ENCODE measurements at regions not wholly inside any gene's neighbourhood (a gene's known extent, or its start where the extent isn't known, plus 50 kb on each side); places are given as distances from the start of the nearest gene placed in this dataset.

GRCh38 chr2:16374671-16375070 is 291.0 kb downstream of the CYRIA start:
- Histone ChIP-seq H3K4me2 (ENCODE audit: low read length) (no peak overlapping the region), H3F3A (ENCODE audit: insufficient read depth, low read length) (no peaks in the 10 kb centered on the region), H3K4me1 (ENCODE audit: insufficient read depth, low read length, severe bottlenecking) (no peaks in the 10 kb centered on the region), H3K27ac (ENCODE audit: low read depth, low read length, poor library complexity, severe bottlenecking) (no peak overlapping the region), H4K20me1 (ENCODE audit: insufficient read depth, low read length) (no peaks in the 10 kb centered on the region), H3K36me3 (ENCODE audit: insufficient read depth, low read length) (no peaks in the 10 kb centered on the region), H3K9me2 (ENCODE audit: low read depth, low read length) (no peaks in the 10 kb centered on the region), H3K9ac (ENCODE audit: low read length) (no peak overlapping the region), H3K27me3 (ENCODE audit: insufficient read depth, low read length) (no peaks in the 10 kb centered on the region), H3K9me3 (ENCODE audit: low read length) (no peaks in the 10 kb centered on the region), H3K79me2 (ENCODE audit: insufficient read depth, low read length) (no peaks in the 10 kb centered on the region), H3K4me3 (ENCODE audit: low read depth, low read length, poor library complexity, severe bottlenecking) (no peak overlapping the region), H2AFZ (ENCODE audit: low read length) (no peak overlapping the region)
- no peak for TF ChIP-seq EZH2 (IDR thresholded peaks at IDR 0.05; ENCODE audit: borderline replicate concordance, low read length)
- TF ChIP-seq CTCF (IDR thresholded peaks at IDR 0.05; ENCODE audit: low read length): no peak

- no peaks in the 10 kb centered on the region for H3K27me3 ChIP-seq (ENCODE audit: insufficient read depth, low read length)
- H3K36me3 ChIP-seq (ENCODE audit: insufficient read depth, low read length): no peaks in the 10 kb centered on the region
- no peak overlapping the region for H3K4me3 ChIP-seq (ENCODE audit: low read depth, low read length, poor library complexity, severe bottlenecking)
- H3K9ac ChIP-seq (ENCODE audit: low read length): no peak overlapping the region
- H3K27ac ChIP-seq (ENCODE audit: low read depth, low read length, poor library complexity, severe bottlenecking): no peak overlapping the region
- no peak overlapping the region for H2AFZ ChIP-seq (ENCODE audit: low read length)
- TF ChIP-seq CTCF (IDR thresholded peaks at IDR 0.05; ENCODE audit: low read length): no peak
- no peak for TF ChIP-seq EZH2 (IDR thresholded peaks at IDR 0.05; ENCODE audit: borderline replicate concordance, low read length)
- no peaks in the 10 kb centered on the region for H3K79me2 ChIP-seq (ENCODE audit: insufficient read depth, low read length)
- H3K9me3 ChIP-seq (ENCODE audit: low read length): no peaks in the 10 kb centered on the region
- H4K20me1 ChIP-seq (ENCODE audit: insufficient read depth, low read length): no peaks in the 10 kb centered on the region
- no peaks in the 10 kb centered on the region for H3F3A ChIP-seq (ENCODE audit: insufficient read depth, low read length)
- H3K9me2 ChIP-seq (ENCODE audit: low read depth, low read length): no peaks in the 10 kb centered on the region
- no peaks in the 10 kb centered on the region for H3K4me1 ChIP-seq (ENCODE audit: insufficient read depth, low read length, severe bottlenecking)
- H3K4me2 ChIP-seq (ENCODE audit: low read length): no peak overlapping the region
Measured at GRCh38 chr2:16373341-16373740, 292.3 kb downstream of the CYRIA start.

- H3K4me3 ChIP-seq (ENCODE audit: low read depth, low read length, poor library complexity, severe bottlenecking): no peak overlapping the region
- H3K9ac ChIP-seq (ENCODE audit: low read length): no peak overlapping the region
- H3K27ac ChIP-seq (ENCODE audit: low read depth, low read length, poor library complexity, severe bottlenecking): no peak overlapping the region
- H4K20me1 ChIP-seq (ENCODE audit: insufficient read depth, low read length): no peaks in the 10 kb centered on the region
- no peaks in the 10 kb centered on the region for H3K27me3 ChIP-seq (ENCODE audit: insufficient read depth, low read length)
- H3K36me3 ChIP-seq (ENCODE audit: insufficient read depth, low read length): no peaks in the 10 kb centered on the region
- H3K4me1 ChIP-seq (ENCODE audit: insufficient read depth, low read length, severe bottlenecking): no peaks in the 10 kb centered on the region
- no peaks in the 10 kb centered on the region for H3F3A ChIP-seq (ENCODE audit: insufficient read depth, low read length)
- no peaks in the 10 kb centered on the region for H3K9me2 ChIP-seq (ENCODE audit: low read depth, low read length)
- no peak overlapping the region for H3K4me2 ChIP-seq (ENCODE audit: low read length)
- TF ChIP-seq CTCF (IDR thresholded peaks at IDR 0.05; ENCODE audit: low read length): no peak
- TF ChIP-seq EZH2 (IDR thresholded peaks at IDR 0.05; ENCODE audit: borderline replicate concordance, low read length): no peak
- H2AFZ ChIP-seq (ENCODE audit: low read length): no peak overlapping the region
- no peaks in the 10 kb centered on the region for H3K9me3 ChIP-seq (ENCODE audit: low read length)
- H3K79me2 ChIP-seq (ENCODE audit: insufficient read depth, low read length): no peaks in the 10 kb centered on the region
Measured at GRCh38 chr2:16371751-16372150, 293.9 kb downstream of the CYRIA start.
